ENCODE measurements at regions not wholly inside any gene's neighbourhood (a gene's known extent, or its start where the extent isn't known, plus 50 kb on each side); places are given as distances from the start of the nearest gene placed in this dataset.

GRCh38 chr14:31952573-31952972 lies 124.5 kb upstream of the ARHGAP5 start:
- no peak for TF ChIP-seq CTCF (IDR thresholded peaks at IDR 0.05; ENCODE audit: insufficient read depth, low read length)
- DNase-seq (ENCODE audit: low read depth): no peak
- H3K4me3 ChIP-seq (ENCODE audit: low read depth, low read length): no peak overlapping the region

- TF ChIP-seq CTCF (IDR thresholded peaks at IDR 0.05; ENCODE audit: insufficient read depth, low read length): no peak
- no peak overlapping the region for H3K4me3 ChIP-seq (ENCODE audit: low read depth, low read length)
- no peak for DNase-seq (ENCODE audit: low read depth)
Measured at GRCh38 chr14:31953210-31953609, 123.9 kb upstream of the ARHGAP5 start.

- DNase-seq (ENCODE audit: low read depth): no peak
- no peak for TF ChIP-seq CTCF (IDR thresholded peaks at IDR 0.05; ENCODE audit: insufficient read depth, low read length)
- H3K4me3 ChIP-seq (ENCODE audit: low read depth, low read length): no peak overlapping the region
Measured at GRCh38 chr14:31954991-31955390, 122.1 kb upstream of the ARHGAP5 start.

GRCh38 chr14:31955936-31956579 lies 121.0 kb upstream of the ARHGAP5 start:
- no peak for TF ChIP-seq CTCF (IDR thresholded peaks at IDR 0.05; ENCODE audit: insufficient read depth, low read length)
- no peak for DNase-seq (ENCODE audit: low read depth)
- no peak overlapping the region for H3K4me3 ChIP-seq (ENCODE audit: low read depth, low read length)

- TF ChIP-seq CTCF (IDR thresholded peaks at IDR 0.05; ENCODE audit: insufficient read depth, low read length): no peak
- H3K4me3 ChIP-seq (ENCODE audit: low read depth, low read length): no peak overlapping the region
- DNase-seq (ENCODE audit: low read depth): no peak
Measured at GRCh38 chr14:31957565-31957964, 119.5 kb upstream of the ARHGAP5 start.

- no peak for TF ChIP-seq CTCF (IDR thresholded peaks at IDR 0.05; ENCODE audit: insufficient read depth, low read length)
- DNase-seq (ENCODE audit: low read depth): no peak
- no peak overlapping the region for H3K4me3 ChIP-seq (ENCODE audit: low read depth, low read length)
Measured at GRCh38 chr14:31960039-31960438, 117.1 kb upstream of the ARHGAP5 start.

- DNase-seq (ENCODE audit: low read depth): no peak
- H3K4me3 ChIP-seq (ENCODE audit: low read depth, low read length): no peak overlapping the region
- no peak for TF ChIP-seq CTCF (IDR thresholded peaks at IDR 0.05; ENCODE audit: insufficient read depth, low read length)
Measured at GRCh38 chr14:31961896-31962295, 115.2 kb upstream of the ARHGAP5 start.
